ENCODE measurements at regions not wholly inside any gene's neighbourhood (a gene's known extent, or its start where the extent isn't known, plus 50 kb on each side); places are given as distances from the start of the nearest gene placed in this dataset.

GRCh38 chr5:4893063-4893744, 246.9 kb upstream of the ADAMTS16 start:
- Histone ChIP-seq H3K9me3 (replicated peaks; ENCODE audit: control insufficient read depth, insufficient read depth, low read length) (peaks cover 6% of the 10 kb centered on the region), H3K79me2 (ENCODE audit: control insufficient read depth, insufficient read depth, low read length) (no peaks in the 10 kb centered on the region), H3K4me2 (ENCODE audit: insufficient read depth, low read length) (no peak overlapping the region), H3K27me3 (ENCODE audit: control insufficient read depth in 2 of 2, insufficient read depth in 2 of 2, low read length in 2 of 2) (no peaks in the 10 kb centered on the region), H2AFZ (ENCODE audit: low read depth, low read length) (no peak overlapping the region), H3K4me3 (replicated peaks in 1 of 3; ENCODE audit: insufficient read depth in 1 of 3, low read depth in 1 of 3, low read length in 3 of 3) (no peak overlapping the region), H3K9me1 (replicated peaks; ENCODE audit: control insufficient read depth, extremely low read depth, insufficient read depth, low read length) (no peaks in the 10 kb centered on the region), H3K4me1 (ENCODE audit: control insufficient read depth, extremely low read depth, insufficient read depth, low read length) (no peaks in the 10 kb centered on the region), H3K36me3 (ENCODE audit: control insufficient read depth in 2 of 2, extremely low read depth in 1 of 2, insufficient read depth in 2 of 2, low read length in 2 of 2) (no peaks in the 10 kb centered on the region), H4K20me1 (replicated peaks; ENCODE audit: control insufficient read depth, extremely low read depth, insufficient read depth, low read length) (no peaks in the 10 kb centered on the region), H3K9ac (replicated peaks; ENCODE audit: extremely low read depth, insufficient read depth, low read length) (no peak overlapping the region), H3K27ac (ENCODE audit: insufficient read depth, low read depth, low read length) (no peak overlapping the region)
- TF ChIP-seq GATA2 (IDR thresholded peaks at IDR 0.05; ENCODE audit: insufficient read depth, insufficient read length, low read depth, low read length) (no peak), POLR2AphosphoS5 (IDR thresholded peaks at IDR 0.05; ENCODE audit: insufficient read depth, low read depth, low read length) (no peak), FOS (IDR thresholded peaks at IDR 0.05; ENCODE audit: borderline replicate concordance, insufficient read depth, low read length) (no peak), POLR2A (IDR thresholded peaks at IDR 0.05; ENCODE audit: low read depth, low read length) (no peak), EZH2 (IDR thresholded peaks at IDR 0.05; ENCODE audit: borderline replicate concordance, low read depth, low read length, severe bottlenecking) (no peak), MYC (IDR thresholded peaks at IDR 0.05; ENCODE audit: low read depth, low read length) (no peak), JUN (IDR thresholded peaks at IDR 0.05; ENCODE audit: borderline replicate concordance, insufficient read depth, insufficient read length, low read depth) (no peak)
- TF ChIP-seq, protein P1, sequence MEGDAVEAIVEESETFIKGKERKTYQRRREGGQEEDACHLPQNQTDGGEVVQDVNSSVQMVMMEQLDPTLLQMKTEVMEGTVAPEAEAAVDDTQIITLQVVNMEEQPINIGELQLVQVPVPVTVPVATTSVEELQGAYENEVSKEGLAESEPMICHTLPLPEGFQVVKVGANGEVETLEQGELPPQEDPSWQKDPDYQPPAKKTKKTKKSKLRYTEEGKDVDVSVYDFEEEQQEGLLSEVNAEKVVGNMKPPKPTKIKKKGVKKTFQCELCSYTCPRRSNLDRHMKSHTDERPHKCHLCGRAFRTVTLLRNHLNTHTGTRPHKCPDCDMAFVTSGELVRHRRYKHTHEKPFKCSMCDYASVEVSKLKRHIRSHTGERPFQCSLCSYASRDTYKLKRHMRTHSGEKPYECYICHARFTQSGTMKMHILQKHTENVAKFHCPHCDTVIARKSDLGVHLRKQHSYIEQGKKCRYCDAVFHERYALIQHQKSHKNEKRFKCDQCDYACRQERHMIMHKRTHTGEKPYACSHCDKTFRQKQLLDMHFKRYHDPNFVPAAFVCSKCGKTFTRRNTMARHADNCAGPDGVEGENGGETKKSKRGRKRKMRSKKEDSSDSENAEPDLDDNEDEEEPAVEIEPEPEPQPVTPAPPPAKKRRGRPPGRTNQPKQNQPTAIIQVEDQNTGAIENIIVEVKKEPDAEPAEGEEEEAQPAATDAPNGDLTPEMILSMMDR (IDR thresholded peaks at IDR 0.05; ENCODE audit: extremely low read depth in 1 of 2, insufficient read depth in 1 of 2, low read depth in 1 of 2, low read length in 2 of 2): no peak
- TF ChIP-seq, protein P2, sequence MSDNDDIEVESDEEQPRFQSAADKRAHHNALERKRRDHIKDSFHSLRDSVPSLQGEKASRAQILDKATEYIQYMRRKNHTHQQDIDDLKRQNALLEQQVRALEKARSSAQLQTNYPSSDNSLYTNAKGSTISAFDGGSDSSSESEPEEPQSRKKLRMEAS (IDR thresholded peaks at IDR 0.05; ENCODE audit: insufficient read depth, insufficient read length): no peak
- no TSS peak for BruUV-seq (replicated peaks)
- intact Hi-C loops (cut with micrococcal nuclease): no loop called here
- dilution Hi-C loops (cut with MboI; ENCODE audit: extremely low pct_ligation_motif_present, low sequenced_read_pairs): no loop called here
- FAIRE-seq (no peak), DNase-seq (ENCODE audit: low read depth, low spot score) (no peak)
- POLR2A ChIA-PET: no interaction called here
- CTCF ChIA-PET: no interaction called here
